Activated effector memory CD4-positive, alpha-beta T cell treated with anti-CD3 and anti-CD28 coated beads, Interleukin-2, amount 50 U/mL, for 16 hours (primary cell): ENCODE measurements at regions not wholly inside any gene's neighbourhood (a gene's known extent, or its start where the extent isn't known, plus 50 kb on each side); places are given as distances from the start of the nearest gene placed in this dataset.
A peak's percentile ranks its signal among the peaks of the same experiment; 100 is the strongest.

Experiments used
- DNase-seq: peaks from one replicate; pipeline ENCODE4 v3.0.0-alpha.2; 2020

DNA sequence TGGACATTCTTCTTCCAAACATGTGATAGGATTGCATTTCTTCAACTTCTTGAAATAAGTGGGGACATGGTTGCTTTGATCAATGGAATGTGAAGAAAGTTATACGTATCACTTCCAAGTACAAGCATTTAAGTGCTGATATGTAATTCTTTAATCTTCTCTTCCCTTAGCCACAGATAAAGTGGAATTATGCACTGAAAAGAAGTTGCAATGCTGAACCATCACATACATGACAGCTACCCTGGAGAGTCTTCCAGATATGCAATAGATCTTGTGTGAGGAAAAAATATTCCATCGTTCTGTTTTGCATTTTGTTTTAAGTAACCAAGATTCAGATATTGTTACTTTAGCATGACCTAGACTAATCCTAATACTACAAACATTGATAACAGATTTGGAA, 674.3 kb downstream of the NSUN3 start:
- DNase-seq, result no peak

DNA sequence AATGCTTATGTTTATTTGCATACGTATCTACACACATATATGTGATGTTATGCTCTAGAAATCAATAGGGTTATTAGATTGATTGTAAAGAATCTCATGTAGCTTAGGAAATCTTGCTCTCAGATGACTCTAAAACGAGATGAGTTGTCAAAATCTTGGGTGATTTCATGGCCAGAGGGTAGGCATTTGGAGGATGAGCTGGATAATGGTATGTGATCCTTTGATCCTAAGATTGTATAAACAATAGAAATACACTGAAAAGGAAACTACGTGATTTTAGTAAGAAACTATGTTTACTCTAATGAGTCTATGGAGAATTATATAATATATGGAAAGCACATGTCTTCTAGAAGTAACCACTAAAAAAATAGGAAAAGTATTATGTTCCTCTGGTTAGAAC, 676.6 kb downstream of the NSUN3 start:
- DNase-seq, result no peak

DNA sequence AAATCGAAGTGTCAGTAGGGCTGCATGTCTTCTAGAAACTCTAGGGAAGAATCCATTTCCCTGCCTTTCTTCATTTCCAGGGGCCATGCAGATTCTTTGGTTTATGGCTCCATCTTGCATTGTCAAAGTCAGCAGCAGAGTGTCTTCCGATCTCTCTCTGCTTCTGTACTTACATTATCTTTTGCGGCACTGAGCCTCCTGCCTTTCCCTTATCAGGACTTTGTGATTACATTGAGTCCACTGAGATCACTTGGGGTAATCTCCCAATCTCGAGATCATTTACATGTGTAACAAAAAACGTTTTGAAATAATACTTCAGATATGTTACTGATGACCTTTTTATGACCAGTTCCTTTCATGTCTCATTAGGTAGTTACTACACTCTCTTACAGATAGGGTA, 695.9 kb downstream of the NSUN3 start:
- DNase-seq, result no peak

DNA sequence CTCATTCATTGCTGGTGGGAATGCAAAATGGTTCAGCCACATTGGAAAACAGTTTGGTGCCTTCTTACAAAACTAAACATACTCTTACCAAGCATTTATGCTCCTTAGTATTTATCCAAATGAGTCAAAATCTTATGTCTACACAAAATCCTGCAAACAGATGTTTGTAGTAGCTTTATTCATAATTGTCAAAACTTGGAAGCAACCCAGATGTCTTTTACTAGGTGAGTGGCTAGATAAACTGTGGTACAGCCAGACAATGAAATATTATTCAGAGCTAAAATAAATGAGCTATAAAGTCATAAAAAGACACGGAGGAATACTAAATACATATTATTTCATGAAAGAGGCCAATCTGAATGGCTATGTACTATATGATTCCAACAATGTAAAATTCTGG, 709.5 kb downstream of the NSUN3 start:
- no peak for DNase-seq

DNA sequence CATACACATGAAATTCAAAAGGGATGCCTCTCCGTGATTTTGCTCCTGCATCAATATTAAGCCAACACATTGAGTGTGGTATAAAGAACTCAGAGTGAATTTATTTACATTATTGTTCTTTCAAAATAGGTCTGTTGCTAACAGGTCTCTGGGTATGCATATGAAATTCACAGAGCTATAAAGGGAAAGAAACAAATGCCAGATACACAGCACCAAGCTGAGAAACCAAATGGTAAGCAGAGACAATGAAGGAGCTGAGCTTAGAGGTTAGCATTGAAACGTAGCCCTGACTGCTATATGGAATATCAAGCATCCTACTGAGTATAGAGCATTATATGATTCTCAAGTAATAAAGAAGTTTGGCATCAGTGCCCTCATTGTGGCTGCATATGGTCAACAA, 712.9 kb downstream of the NSUN3 start:
- no peak for DNase-seq

DNA sequence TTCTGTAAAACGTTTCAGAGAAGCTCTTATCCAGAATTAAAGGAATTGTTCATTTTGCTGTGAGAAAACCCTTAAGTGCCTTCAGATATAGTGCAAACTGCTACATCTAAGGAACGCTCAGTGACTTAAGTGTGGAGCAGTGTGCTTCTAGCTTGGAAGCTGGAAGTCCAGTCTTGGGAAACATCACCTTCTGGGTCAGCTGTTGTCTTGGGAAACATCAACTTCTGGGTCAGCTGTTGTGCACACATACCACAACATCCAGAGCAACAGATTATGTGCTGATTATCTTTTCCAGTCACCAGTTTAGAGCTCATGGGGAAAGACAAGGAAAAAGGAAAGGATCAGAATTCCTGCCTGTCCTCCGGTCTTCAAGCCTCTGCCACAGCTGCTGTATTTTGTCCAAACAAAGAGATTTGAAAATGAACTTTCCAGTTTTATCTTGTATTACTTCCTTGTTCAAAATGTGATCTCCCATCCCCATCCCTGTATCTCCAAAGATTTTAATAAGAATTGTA, 713.6 kb downstream of the NSUN3 start:
- DNase-seq, result no peak

DNA sequence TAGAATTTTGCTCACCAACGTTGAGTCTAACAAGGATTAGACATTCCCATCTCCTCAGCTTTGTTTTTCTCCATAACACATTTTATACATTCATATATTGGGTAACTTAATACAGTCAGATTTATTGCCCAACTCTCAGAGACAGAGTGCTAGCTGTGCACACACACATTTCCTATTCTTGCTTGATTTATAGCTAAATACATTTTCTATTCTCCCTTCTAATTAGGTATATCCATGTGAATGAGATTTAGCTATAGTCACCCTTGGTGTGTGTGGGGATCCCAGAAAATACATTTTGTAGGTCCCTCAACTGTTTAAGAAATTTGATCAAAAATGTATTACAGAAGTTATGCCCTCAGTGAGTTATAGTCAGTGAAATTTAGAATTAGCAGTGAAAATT, 715.4 kb downstream of the NSUN3 start:
- DNase-seq, result no peak

DNA sequence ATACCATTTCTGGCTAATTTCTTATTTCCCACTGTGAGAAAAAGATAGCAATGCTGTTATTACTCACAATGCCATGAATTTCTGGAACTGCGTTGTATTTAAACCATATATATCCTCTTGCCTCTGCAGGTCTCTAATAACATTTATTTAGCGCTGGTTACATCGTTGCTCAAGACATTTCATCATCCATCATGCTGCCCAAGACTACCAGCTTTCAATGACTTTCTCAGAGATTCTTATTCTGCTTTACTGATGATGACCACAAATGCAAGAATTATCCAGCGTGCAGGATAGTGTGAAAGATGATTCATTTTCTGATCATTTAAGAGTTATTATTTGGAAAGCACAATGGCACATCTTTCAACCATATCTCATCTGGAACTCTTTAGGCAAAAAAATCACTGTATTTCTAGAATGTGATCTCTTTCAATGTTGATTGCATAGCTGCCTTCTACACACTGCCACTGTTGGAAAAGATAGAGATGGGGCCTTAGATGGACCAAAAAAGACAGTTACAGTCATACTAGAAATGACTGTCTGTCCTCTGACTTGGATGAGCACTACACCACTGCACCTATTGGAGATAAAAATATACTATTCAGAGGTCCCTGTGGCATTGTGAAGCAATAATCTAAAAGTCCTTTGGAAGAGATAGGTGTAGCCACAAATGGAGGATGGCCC, 716.1 kb downstream of the NSUN3 start:
- no peak for DNase-seq

DNA sequence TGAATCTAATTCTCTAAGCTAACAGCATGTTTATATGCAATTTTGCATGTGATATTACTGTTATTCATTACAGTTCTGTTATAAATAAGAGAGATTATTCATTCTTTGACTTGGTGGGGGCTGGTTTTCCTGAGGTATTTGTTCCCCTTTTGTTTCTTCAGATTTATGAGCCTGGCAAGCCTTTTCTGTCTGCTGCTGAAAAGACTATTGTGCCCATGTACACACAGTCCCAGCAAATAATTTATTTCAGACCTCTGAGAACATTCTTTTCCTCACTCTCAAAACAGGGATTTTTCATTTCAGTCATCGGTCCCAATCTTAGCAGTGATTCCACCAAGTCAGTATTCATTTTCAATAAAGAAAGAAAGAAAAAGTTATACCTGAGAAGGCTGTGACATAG, 716.8 kb downstream of the NSUN3 start:
- no peak for DNase-seq

DNA sequence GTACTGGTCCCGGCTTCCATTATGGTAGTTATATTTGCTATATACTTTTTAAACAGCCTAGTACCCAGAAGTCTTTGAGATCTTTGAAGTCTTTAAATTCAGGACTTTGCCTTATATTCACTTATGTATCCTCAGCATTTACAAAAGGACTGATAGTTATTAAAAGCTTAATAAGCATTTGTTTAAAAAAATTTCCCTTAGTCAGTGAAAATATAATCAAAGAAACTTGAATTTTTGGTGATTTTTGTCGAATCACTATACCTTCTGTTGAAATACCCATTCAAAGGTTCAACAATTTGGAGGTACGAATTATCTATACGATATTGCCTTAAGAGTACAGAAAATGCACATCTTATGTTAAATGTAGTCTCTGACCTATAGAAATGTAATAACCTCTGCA, 721.4 kb downstream of the NSUN3 start:
- no peak for DNase-seq

DNA sequence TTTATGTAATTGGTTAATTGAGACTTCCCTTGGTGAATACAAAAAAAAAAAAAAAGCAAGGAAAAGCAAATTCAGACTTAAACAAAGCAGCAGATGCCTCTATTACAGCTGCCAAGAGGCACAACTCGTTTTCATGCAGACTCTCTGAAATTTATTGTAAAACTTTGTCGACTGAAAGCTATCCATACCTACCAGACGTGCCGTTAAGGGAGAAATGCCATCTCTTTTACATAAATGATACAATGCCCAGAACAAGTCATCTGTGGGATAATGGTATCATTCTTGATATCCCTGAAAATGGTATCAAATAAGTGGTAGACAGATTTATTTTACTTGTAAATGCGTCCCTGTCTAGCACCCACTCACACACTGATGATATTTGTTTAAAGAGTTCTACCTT, 724.2 kb downstream of the NSUN3 start:
- no peak for DNase-seq

DNA sequence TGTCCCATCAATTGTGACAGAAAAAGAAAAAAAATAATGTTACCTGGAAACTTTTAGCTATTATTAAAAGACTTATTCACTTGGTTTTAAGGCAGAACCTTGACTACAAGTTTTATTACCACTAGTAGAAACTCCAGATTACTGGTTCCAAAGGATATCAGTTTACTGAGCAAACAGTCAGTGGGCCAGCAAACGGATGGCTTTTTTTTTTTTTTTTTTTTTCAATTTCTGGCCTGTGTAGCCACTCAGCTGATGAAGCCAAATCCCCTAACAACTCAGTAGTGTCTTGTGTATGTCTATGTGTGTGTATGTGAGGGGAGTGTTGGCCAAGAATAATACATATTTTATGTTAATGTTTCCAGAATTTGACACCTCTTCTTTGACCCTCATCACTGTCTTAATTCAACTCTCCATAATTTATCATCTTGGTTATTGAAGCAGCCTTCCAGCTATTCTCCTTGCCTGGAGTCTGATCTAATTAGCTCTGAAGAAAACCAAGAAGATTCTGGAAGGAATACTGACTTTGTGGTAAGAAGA, 724.9 kb downstream of the NSUN3 start:
- no peak for DNase-seq

DNA sequence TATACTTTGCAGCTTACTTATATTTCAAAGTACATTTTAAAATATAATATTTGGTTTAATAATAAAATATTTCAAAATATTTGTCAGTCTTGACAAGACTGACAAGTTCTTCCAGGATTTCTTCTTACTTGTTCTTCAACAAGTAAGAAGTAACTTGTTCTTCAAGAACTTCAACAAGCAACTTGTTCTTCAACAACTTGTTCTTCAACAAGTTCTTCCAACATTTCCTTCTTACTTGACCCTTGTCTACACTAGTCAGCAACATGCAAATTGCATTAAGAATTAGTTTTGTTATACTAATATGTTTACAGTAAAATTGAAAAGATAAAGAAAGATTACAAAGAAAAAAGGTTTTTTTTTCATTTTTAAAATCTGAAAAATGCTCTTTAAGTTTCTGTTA, 731.7 kb downstream of the NSUN3 start:
- DNase-seq, result no peak

DNA sequence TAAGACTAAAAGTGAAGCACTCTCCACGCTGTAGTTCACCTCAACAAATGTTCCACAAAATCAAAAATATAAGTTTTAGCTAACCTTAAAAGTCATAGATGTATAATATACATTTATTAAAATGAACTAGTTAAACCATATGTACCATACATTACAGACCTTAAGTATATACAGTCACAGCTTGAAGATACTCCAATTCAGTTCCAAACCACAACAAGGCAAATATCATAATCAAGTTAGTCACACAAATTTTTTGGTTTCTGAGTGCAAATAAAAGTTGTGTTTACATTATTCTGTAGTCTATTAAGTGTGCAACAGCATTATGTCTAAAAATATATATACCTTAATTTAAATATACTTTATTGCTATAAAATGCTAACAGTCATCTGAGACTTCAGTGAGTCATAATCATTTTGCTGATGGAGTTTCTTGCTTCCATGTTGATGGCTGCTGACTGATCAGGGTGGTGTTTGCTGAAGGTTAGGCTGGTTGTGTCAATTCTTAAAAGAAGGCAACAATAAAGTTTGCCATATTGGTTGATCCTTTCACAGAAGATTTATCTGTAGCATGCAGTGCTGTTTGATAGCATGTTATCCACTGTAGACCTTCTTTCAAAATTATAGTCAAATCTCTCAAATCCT, 736.7 kb downstream of the NSUN3 start:
- no peak for DNase-seq

DNA sequence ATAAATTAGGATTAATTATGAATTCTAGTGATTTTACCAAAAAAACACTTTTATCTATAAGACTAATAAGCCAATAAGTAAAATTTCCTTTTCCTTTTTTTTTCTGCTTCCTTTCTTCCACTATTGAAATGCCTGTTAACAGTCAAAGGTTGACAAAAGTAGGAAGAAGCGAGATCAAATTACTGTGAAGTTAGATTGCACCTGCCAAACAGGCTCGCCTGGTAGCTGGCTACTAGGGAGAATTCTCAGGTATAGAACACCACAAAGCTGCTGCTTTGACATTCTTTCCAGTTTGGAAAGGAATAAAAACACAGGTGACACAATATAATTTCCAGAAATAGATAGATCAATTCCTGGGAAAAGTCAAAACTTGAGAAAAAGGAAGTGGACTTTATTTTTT, 749.0 kb downstream of the NSUN3 start:
- no peak for DNase-seq

DNA sequence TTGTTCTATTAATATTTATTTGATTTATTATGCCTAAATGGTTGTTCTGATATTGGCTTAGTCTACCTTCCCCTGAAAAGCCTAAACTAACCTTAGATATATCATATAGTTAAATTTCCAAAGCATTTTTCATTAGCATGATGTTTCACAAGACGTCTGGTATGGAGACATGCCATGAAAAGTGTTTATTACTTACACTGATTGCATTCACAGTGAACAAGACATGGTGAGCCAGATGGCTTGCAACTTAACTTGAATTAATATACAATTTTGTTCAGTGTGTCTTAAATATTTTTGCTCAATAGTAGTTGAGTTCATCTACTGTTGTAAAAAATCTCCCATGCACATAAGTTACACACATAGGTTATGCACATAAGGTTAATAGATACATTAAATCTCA, 758.4 kb downstream of the NSUN3 start:
- DNase-seq, result no peak

DNA sequence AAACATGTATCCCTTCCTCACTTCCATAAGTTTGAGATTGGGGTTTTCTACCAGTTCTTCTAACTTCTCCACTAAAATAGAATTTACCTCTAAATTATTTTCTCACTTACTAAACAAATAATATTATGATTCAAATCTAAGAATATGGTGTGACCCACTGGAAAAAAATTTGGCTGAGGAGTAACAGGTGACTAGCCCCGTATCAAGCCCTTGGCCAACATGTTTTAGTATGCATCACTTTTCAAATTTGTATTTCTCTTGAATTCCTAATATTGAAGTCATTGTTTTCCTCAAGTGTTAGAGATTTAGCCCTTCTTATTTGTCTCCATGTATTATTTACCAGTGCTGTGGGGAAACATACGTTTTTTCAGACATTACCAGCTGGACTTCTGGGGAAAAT, 759.4 kb downstream of the NSUN3 start:
- DNase-seq, result no peak

DNA sequence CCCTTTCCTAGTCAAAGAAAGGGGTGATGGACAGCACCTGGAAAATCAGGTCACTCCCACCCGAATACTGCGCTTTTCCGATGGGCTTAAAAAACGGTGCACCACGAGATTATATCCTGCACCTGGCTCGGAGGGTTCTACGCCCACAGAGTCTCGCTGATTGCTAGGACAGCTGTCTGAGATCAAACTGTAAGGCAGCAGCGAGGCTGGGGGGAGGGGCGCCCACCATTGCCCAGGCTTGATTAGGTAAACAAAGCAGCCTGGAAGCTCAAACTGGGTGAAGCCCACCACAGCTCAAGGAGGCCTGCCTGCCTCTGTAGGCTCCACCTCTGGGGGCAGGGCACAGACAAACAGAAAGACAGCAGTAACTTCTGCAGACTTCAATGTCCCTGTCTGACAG, 783.4 kb downstream of the NSUN3 start:
- DNase-seq, result peak; percentile 34

DNA sequence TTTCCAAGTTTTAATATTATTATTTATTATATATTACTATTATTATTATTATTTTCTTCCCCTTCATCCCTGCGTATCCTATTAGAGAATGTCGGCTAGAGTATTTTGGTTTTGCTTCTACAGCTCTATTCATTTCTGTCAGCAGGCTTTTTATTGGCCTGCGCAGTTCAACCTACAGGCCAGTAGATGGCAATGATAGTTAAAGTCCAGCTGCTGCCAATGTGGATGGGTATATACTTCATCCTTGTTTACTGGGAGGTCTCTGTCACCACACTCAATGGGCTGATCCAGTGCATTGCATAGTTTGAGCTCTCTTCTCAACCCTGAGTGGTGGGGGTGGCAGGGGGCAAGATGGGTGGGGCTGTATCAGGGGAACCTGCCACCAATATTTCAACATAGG, 799.8 kb downstream of the NSUN3 start:
- DNase-seq, result no peak

DNA sequence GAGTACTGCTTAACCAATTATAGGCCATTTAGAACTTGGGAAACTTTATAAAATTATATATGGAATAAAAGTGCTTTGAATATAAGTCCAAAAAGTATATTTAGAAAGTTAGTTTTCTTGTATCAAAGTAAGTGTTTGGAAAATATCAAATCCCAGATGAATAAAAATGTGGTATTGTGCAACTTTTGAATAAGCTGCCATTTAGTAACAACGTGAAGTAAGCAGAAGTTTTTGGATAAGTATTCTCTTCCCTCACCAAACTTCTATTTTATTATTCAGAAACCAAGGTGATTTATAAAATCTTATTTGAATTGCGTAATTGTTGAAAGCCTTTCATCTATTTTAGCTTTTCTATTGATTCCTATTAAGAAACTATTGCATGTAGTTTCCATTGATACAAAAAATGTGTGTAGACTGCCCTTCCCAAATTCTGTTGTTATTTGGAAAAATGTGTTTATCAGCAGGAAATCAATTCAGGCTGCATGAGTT, 806.2 kb downstream of the NSUN3 start:
- no peak for DNase-seq

DNA sequence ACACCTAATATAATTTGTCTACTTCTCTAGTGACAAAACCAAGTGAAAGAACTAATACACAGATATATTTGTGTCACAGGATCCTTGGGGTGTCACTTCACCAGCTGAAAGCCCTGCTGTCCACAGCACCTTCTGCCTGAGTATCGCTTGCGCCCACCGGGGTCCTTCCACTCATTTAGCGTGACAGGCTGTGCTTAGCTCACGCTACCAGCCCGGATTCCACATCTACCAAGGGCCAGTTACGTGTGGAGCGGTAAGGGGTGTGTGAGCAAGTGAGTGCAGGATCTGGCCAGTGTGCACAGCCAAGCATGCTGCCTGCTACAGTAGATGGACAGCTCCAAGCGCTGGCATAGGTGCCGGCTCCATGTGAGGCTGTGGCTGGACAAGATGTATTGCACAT, 810.9 kb downstream of the NSUN3 start:
- no peak for DNase-seq

DNA sequence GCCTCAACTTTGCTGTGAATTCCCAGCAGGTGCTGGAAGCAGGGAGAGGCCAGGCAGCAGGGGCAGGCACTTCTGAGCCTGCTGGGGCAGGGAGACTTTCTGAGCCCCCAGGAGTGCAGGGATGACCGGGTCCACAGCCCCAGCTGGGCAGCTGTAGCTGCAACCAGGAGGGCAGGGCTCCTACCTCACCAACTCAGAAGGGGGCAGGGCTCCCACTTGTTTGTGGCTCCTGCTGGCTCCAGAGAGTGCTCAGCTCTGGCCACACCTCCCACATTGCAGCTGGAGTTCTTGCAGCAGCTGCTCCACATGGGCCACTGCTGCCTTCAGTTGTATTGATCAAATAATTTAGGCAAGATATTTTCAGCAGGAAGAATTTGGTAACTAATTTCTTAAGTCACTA, 812.3 kb downstream of the NSUN3 start:
- DNase-seq, result no peak

DNA sequence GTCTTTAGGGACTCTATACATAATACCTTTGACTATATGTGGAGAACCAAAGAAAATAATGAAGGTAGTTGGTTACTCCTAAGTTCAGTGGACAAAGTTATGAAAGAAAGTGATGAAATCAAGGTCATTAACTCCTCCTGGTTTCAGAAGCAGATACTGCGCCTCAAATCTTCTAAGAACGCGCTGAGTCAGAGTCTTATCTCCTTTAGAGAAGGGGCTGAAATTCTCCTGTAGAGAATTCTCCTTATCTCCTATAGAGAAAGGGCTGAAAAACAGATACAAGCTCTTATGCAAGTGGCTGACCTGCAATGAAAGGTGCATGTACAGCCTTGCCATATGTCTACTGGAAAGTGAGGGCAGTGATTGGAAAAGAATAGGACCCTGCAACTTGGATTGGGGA, 824.2 kb downstream of the NSUN3 start:
- DNase-seq, result no peak

DNA sequence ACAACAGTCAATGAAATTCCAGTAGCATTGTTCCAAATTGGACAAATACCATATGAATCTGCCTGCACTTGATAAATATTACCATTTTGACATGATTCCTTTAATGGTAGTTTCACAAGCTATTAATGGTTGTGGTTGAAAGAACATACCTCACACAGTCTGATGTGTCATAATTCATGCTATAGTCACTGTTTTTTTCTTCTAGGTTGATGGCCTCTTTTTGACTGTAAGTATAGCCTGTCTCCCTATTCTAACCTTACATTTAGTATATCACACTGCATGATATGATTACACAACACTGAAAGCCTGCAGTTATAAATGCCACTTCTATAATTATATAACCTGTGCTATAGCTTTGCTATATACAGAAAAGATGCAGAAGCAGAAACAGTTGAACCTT, 834.1 kb downstream of the NSUN3 start:
- no peak for DNase-seq
